ENCODE measurements at regions not wholly inside any gene's neighbourhood (a gene's known extent, or its start where the extent isn't known, plus 50 kb on each side); places are given as distances from the start of the nearest gene placed in this dataset.
A peak's percentile ranks its signal among the peaks of the same experiment; 100 is the strongest.

GRCh38 chr4:74627504-74627903, 166.8 kb downstream of the BTC start:
- TF ChIP-seq MAX (IDR thresholded peaks at IDR 0.05; ENCODE audit: low read depth, low read length) (no peak), POLR2A (IDR thresholded peaks at IDR 0.05; ENCODE audit: extremely low read depth, insufficient read length) (no peak), MYC (IDR thresholded peaks at IDR 0.05; ENCODE audit: low read depth, low read length) (no peak), CTCF (IDR thresholded peaks at IDR 0.05; ENCODE audit: low read depth, low read length) (no peak)
- no peak for DNase-seq (ENCODE audit: low read depth)
- no peak overlapping the region for H3K4me3 ChIP-seq (ENCODE audit: low read depth, low read length)

DNA sequence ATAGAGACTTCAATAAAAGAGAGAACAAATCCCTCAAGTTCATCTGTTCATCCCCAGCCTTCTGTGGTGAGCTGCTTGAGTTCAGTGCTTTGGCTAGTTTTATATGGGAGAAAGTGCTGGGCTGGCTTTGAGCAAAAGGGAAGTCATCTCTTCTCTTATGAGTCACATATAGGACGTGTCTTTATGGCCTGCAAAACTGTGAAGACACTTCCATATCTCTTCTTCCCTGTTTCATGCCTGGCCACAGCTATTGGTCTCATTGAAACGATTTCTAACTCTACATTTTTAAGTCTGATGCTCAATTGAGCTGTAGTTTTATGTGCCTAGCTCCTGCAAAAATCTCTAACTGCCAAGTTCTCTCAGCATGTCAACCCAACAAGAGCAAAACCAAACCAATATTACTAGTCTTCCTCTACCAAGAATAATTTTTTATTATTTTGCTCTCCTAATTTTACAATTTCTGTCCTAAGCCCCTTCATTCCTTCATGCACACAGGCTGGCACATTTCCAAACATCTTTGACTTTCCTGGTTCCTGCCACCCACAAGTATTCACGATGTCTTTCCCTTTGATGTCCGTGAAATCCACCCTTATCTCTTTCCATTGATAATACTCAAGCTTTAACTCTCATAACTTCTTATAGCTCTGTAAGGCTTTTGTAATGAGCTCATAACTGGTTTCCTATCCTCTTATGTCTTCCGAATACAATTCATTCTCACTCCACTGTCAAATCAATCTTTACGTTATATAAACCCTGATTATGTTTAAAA, 165.3 kb downstream of the BTC start:
- TF ChIP-seq POLR2A (IDR thresholded peaks at IDR 0.05; ENCODE audit: extremely low read depth, insufficient read length) (no peak), MAX (IDR thresholded peaks at IDR 0.05; ENCODE audit: low read depth, low read length) (no peak), MYC (IDR thresholded peaks at IDR 0.05; ENCODE audit: low read depth, low read length) (no peak), CTCF (IDR thresholded peaks at IDR 0.05; ENCODE audit: low read depth, low read length) (no peak)
- H3K4me3 ChIP-seq (ENCODE audit: low read depth, low read length) = no peak overlapping the region
- peak; percentile 77 for DNase-seq (ENCODE audit: low read depth)

DNA sequence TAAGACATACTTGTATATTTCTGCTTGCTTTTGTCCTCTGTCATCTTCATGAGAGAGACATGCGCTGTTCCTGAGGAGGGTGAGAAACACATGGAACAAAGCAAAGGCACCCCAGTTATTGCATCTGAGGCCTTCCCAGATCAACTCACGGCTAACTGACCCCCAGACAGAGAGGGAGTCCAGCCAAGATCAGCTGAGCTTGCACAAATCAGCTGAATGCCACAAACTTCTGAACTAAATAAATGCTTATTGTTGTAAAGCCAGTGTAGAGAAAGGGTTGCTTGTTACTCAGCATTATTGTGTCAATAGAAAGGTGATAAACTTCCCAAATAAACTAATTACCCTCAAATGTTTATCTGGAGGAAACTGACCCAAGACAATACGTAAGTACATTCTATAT, 163.8 kb downstream of the BTC start:
- DNase-seq (ENCODE audit: low read depth) = no peak
- H3K4me3 ChIP-seq (ENCODE audit: low read depth, low read length) = no peak overlapping the region
- TF ChIP-seq POLR2A (IDR thresholded peaks at IDR 0.05; ENCODE audit: extremely low read depth, insufficient read length) (no peak), MAX (IDR thresholded peaks at IDR 0.05; ENCODE audit: low read depth, low read length) (no peak), MYC (IDR thresholded peaks at IDR 0.05; ENCODE audit: low read depth, low read length) (no peak), CTCF (IDR thresholded peaks at IDR 0.05; ENCODE audit: low read depth, low read length) (no peak)

DNA sequence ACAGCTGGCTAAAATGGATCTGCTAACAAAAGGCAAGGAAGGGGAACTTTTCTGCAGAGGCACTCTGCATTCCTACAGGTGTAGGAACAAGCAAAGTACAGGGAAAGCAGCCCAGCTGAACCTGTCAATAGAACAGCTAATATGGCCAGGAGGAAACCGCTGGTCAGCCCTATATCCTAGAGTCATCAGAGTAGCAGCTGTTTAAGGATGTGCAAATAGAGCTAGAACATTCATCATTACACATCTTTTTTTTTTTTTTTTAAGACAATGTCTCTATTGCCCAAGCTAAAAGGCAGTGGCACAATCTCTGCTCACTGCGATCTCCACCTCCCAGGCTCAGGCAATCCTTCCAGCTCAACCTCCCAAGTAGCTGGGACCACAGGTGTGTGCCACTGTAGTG, 163.0 kb downstream of the BTC start:
- TF ChIP-seq POLR2A (IDR thresholded peaks at IDR 0.05; ENCODE audit: extremely low read depth, insufficient read length) (no peak), CTCF (IDR thresholded peaks at IDR 0.05; ENCODE audit: low read depth, low read length) (no peak), MAX (IDR thresholded peaks at IDR 0.05; ENCODE audit: low read depth, low read length) (no peak)
- no peak overlapping the region for H3K4me3 ChIP-seq (ENCODE audit: low read depth, low read length)
- no peak for DNase-seq (ENCODE audit: low read depth)

GRCh38 chr4:74631988-74632387, 162.3 kb downstream of the BTC start:
- no peak for DNase-seq (ENCODE audit: low read depth)
- TF ChIP-seq POLR2A (IDR thresholded peaks at IDR 0.05; ENCODE audit: extremely low read depth, insufficient read length) (no peak), CTCF (IDR thresholded peaks at IDR 0.05; ENCODE audit: low read depth, low read length) (no peak), MAX (IDR thresholded peaks at IDR 0.05; ENCODE audit: low read depth, low read length) (no peak), MYC (IDR thresholded peaks at IDR 0.05; ENCODE audit: low read depth, low read length) (no peak)
- no peak overlapping the region for H3K4me3 ChIP-seq (ENCODE audit: low read depth, low read length)
